Right lobe of liver (tissue), 4 donors: ENCODE measurements at regions not wholly inside any gene's neighbourhood (a gene's known extent, or its start where the extent isn't known, plus 50 kb on each side); places are given as distances from the start of the nearest gene placed in this dataset.

ENCODE experiments used
- POLR2A ChIP-seq: fragments of 450-650 bp; IDR thresholded peaks from one replicate; pipeline ENCODE4 v1.6.1; 2017; ENCODE audit warnings: antibody characterized with exemption, mild to moderate bottlenecking
- TF ChIP-seq, protein P1 (sequence below), 4 donors: fragments of 200-600 bp in 3 of 4; fragments of 450-650 bp in 1 of 4; IDR thresholded peaks; one replicate each; pipeline versions ENCODE4 v1.5.1 to v1.8.0; 2016 to 2022; ENCODE audit warnings: antibody characterized with exemption in 4 of 4, mild to moderate bottlenecking in 2 of 4
- donor health status: DM: no; HTN: no; CAD: no.
- donor health status: DM: no; HTN: no; CAD: no.
- donor health status: DM: no; HTN: yes; CAD: no.

DNA sequence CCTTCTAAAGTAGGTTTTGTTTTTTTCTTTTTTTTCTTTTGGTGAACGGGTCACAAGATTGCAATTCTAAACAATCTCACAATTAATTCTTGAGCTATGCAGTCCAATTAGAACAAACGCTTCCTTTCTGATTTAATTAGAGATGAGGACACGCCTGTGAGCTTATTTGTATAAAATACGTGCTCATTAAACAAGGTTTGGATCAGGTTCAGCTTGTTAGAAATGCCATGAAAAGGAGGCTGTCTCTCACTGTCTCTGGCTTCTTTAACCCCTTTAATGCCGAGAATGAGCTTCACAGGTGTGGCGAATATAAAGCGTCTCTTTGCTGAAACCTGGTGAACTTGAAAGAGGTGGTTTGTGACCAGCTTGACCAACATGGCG is 191.8 kb downstream of the GAS1 start:
- TF ChIP-seq, protein P1, sequence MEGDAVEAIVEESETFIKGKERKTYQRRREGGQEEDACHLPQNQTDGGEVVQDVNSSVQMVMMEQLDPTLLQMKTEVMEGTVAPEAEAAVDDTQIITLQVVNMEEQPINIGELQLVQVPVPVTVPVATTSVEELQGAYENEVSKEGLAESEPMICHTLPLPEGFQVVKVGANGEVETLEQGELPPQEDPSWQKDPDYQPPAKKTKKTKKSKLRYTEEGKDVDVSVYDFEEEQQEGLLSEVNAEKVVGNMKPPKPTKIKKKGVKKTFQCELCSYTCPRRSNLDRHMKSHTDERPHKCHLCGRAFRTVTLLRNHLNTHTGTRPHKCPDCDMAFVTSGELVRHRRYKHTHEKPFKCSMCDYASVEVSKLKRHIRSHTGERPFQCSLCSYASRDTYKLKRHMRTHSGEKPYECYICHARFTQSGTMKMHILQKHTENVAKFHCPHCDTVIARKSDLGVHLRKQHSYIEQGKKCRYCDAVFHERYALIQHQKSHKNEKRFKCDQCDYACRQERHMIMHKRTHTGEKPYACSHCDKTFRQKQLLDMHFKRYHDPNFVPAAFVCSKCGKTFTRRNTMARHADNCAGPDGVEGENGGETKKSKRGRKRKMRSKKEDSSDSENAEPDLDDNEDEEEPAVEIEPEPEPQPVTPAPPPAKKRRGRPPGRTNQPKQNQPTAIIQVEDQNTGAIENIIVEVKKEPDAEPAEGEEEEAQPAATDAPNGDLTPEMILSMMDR (IDR thresholded peaks at IDR 0.05) = no peak
- TF ChIP-seq POLR2A = no peak
